ENCODE measurements at regions not wholly inside any gene's neighbourhood (a gene's known extent, or its start where the extent isn't known, plus 50 kb on each side); places are given as distances from the start of the nearest gene placed in this dataset.

DNA sequence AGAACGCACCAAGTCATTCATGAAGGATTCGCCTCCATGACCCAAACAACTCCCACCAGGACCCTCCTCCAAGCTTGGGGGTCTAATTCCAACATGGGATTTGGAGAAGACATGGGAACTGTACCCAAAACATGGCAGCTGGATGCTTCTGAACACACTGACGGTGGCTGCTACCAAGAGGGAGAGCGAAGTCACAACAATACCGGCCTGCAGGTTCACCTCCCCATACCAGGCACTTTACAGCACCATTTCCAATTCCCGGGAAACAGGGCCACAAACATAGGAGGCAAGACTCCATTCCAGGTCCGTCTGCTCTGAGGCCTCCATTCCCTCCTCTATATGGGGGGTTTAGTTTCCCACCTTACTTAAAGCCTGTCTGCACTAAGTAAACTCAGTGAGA lies 75.8 kb downstream of the LINC01488 start:
- TF ChIP-seq, protein P1, sequence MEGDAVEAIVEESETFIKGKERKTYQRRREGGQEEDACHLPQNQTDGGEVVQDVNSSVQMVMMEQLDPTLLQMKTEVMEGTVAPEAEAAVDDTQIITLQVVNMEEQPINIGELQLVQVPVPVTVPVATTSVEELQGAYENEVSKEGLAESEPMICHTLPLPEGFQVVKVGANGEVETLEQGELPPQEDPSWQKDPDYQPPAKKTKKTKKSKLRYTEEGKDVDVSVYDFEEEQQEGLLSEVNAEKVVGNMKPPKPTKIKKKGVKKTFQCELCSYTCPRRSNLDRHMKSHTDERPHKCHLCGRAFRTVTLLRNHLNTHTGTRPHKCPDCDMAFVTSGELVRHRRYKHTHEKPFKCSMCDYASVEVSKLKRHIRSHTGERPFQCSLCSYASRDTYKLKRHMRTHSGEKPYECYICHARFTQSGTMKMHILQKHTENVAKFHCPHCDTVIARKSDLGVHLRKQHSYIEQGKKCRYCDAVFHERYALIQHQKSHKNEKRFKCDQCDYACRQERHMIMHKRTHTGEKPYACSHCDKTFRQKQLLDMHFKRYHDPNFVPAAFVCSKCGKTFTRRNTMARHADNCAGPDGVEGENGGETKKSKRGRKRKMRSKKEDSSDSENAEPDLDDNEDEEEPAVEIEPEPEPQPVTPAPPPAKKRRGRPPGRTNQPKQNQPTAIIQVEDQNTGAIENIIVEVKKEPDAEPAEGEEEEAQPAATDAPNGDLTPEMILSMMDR (IDR thresholded peaks at IDR 0.05), result no peak
- TF ChIP-seq MAFK (IDR thresholded peaks at IDR 0.05; ENCODE audit: partially characterized antibody) (no peak), POLR2AphosphoS2 (conservative IDR thresholded peaks at IDR 0.05; ENCODE audit: low read length) (no peak), ZNF302 (CRISPR knock-in tag; IDR thresholded peaks at IDR 0.05) (no peak), POLR2A (IDR thresholded peaks at IDR 0.05; ENCODE audit: low read length) (no peak), RCOR1 (IDR thresholded peaks at IDR 0.05; ENCODE audit: low read depth, low read length) (no peak), SMC3 (IDR thresholded peaks at IDR 0.05) (no peak), HOXA7 (CRISPR knock-in tag; IDR thresholded peaks at IDR 0.05) (no peak), RAD21 (conservative IDR thresholded peaks at IDR 0.05 in 1 of 2, IDR thresholded peaks at IDR 0.05 in 1 of 2) (no peak), JUN (IDR thresholded peaks at IDR 0.05) (no peak), HDAC2 (IDR thresholded peaks at IDR 0.05) (no peak)
- TF ChIP-seq, protein P2, sequence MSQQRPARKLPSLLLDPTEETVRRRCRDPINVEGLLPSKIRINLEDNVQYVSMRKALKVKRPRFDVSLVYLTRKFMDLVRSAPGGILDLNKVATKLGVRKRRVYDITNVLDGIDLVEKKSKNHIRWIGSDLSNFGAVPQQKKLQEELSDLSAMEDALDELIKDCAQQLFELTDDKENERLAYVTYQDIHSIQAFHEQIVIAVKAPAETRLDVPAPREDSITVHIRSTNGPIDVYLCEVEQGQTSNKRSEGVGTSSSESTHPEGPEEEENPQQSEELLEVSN (IDR thresholded peaks at IDR 0.05; ENCODE audit: borderline replicate concordance, low read depth), result no peak
- TF ChIP-seq, protein P3, sequence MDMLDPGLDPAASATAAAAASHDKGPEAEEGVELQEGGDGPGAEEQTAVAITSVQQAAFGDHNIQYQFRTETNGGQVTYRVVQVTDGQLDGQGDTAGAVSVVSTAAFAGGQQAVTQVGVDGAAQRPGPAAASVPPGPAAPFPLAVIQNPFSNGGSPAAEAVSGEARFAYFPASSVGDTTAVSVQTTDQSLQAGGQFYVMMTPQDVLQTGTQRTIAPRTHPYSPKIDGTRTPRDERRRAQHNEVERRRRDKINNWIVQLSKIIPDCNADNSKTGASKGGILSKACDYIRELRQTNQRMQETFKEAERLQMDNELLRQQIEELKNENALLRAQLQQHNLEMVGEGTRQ (IDR thresholded peaks at IDR 0.05), result no peak
